A549 (cell line): ENCODE measurements at regions not wholly inside any gene's neighbourhood (a gene's known extent, or its start where the extent isn't known, plus 50 kb on each side); places are given as distances from the start of the nearest gene placed in this dataset.

Source experiments
- ATAC-seq, 2 experiments: fragments of 200-7000 bp in 1 of 2; fragments of >200 bp in 1 of 2; cut with Nextera tagmentation in 1 of 2; cut with Tn5 transposase in 1 of 2; 3 replicates each; pipeline versions ENCODE4 v1.8.0 to v1.9.1; 2018 to 2020; ENCODE audit warnings: mild to moderate bottlenecking in 1 of 2, moderate library complexity in 1 of 2
- CTCF ChIA-PET: fragments of 300-600 bp; sonication (Branson Sonifier 250); formaldehyde crosslinking; extraction: SDS; loops from one replicate; lab custom pipeline; 2021; ENCODE audit warnings: antibody characterized with exemption, inconsistent platforms; lab: Yijun Ruan, JAX
- POLR2A ChIA-PET: fragments of 350-600 bp; formaldehyde crosslinking; extraction: SDS; loops from one replicate; lab custom pipeline; 2021; ENCODE audit warnings: antibody characterized with exemption, inconsistent platforms; lab: Yijun Ruan, JAX
- DNase-seq, 2 experiments: peaks; one replicate each; pipeline versions ENCODE4 v3.0.0 to v3.0.0-alpha.2; 2011 to 2016; ENCODE audit warnings: low read depth in 1 of 2, low spot score in 1 of 2
- FAIRE-seq: peaks from 2 replicates; lab custom pipeline; 2011; peaks lifted over from hg19 to GRCh38; lab: Jason Lieb, UNC
- H3K27ac ChIP-seq, 2 experiments: fragments of >200 bp; sonication (Bioruptor Twin); formaldehyde crosslinking; 3 replicates each; pipeline ENCODE4 v1.5.1; 2016 to 2017
- H3K4me1 ChIP-seq: fragments of >200 bp; sonication (Bioruptor Twin); formaldehyde crosslinking; 3 replicates; pipeline ENCODE4 v1.6.1; 2016
- H3K4me2 ChIP-seq: fragments of >200 bp; sonication (Bioruptor Twin); formaldehyde crosslinking; 3 replicates; pipeline ENCODE4 v1.6.1; 2016
- H3K4me3 ChIP-seq: fragments of >200 bp; sonication (Bioruptor Twin); formaldehyde crosslinking; 3 replicates; pipeline ENCODE4 v1.5.1; 2016
- H3K9me3 ChIP-seq: fragments of >200 bp; sonication (Bioruptor Twin); formaldehyde crosslinking; 3 replicates; pipeline ENCODE4 v1.6.1; 2016
- CHD2 ChIP-seq: fragments of 150-350 bp; IDR thresholded peaks from 2 replicates; pipeline ENCODE4 v1.6.1; 2014; ENCODE audit warnings: low read length; ENCODE audit not compliant: partially characterized antibody
- CHD4 ChIP-seq: fragments of 200-600 bp; sonication (generic); IDR thresholded peaks from 2 replicates; pipeline ENCODE4 v1.6.1; 2016; ENCODE audit warnings: antibody characterized with exemption, mild to moderate bottlenecking, borderline replicate concordance
- E2F6 ChIP-seq: IDR thresholded peaks from 2 replicates; pipeline ENCODE4 v1.6.1; 2012; ENCODE audit warnings: low read depth, borderline replicate concordance
- EHF ChIP-seq: fragments of 250-450 bp; sonication (Bioruptor Pico); IDR thresholded peaks from 2 replicates; pipeline ENCODE4 v1.5.0; 2020; ENCODE audit warnings: mild to moderate bottlenecking
- ELK1 ChIP-seq: fragments of 150-350 bp; IDR thresholded peaks from 2 replicates; pipeline ENCODE4 v1.6.1; 2014; ENCODE audit warnings: low read depth, mild to moderate bottlenecking, low read length
- EP300 ChIP-seq, 2 experiments: fragments of >200 bp; sonication (Bioruptor Twin); formaldehyde crosslinking; IDR thresholded peaks; 2 replicates in 1 of 2; 3 replicates in 1 of 2; pipeline ENCODE4 v1.6.1; 2016 to 2017
- GATA3 ChIP-seq: IDR thresholded peaks from 2 replicates; pipeline ENCODE4 v1.6.1; 2012; ENCODE audit warnings: borderline replicate concordance
- HDAC2 ChIP-seq: fragments of 200-600 bp; sonication (generic); IDR thresholded peaks from 2 replicates; pipeline ENCODE4 v1.6.1; 2016
- KDM1A ChIP-seq: fragments of 200-600 bp; sonication (generic); IDR thresholded peaks from 2 replicates; pipeline ENCODE4 v1.6.1; 2016; ENCODE audit warnings: low read depth, mild to moderate bottlenecking
- KDM5A ChIP-seq: fragments of 200-600 bp; sonication (generic); IDR thresholded peaks from 2 replicates; pipeline ENCODE4 v1.6.1; 2016; ENCODE audit warnings: antibody characterized with exemption, mild to moderate bottlenecking
- MAFK ChIP-seq: fragments of 450-650 bp; IDR thresholded peaks from 2 replicates; pipeline ENCODE4 v1.6.1; 2014; ENCODE audit not compliant: partially characterized antibody
- POLR2A ChIP-seq: IDR thresholded peaks from 2 replicates; pipeline ENCODE4 v1.6.1; 2012; ENCODE audit warnings: mild to moderate bottlenecking, low read length
- RARB ChIP-seq: fragments of 250-450 bp; sonication (Bioruptor Pico); IDR thresholded peaks from 2 replicates; pipeline ENCODE4 v1.8.0; 2021; ENCODE audit warnings: mild to moderate bottlenecking, moderate library complexity
- RFX5 ChIP-seq: fragments of 450-650 bp; IDR thresholded peaks from 2 replicates; pipeline ENCODE4 v1.7.1; 2014; ENCODE audit warnings: antibody characterized with exemption, mild to moderate bottlenecking, moderate library complexity
- TFCP2L1 ChIP-seq: fragments of 250-450 bp; sonication (Bioruptor Pico); IDR thresholded peaks from 2 replicates; pipeline ENCODE4 v1.5.0; 2021; ENCODE audit warnings: mild to moderate bottlenecking
- ZC3H11A ChIP-seq: fragments of 450-650 bp; IDR thresholded peaks from 2 replicates; pipeline ENCODE4 v1.6.1; 2014; ENCODE audit warnings: antibody characterized with exemption, mild to moderate bottlenecking
- ZSCAN20 ChIP-seq: fragments of 250-450 bp; sonication (Bioruptor Pico); IDR thresholded peaks from 2 replicates; pipeline ENCODE4 v1.8.0; 2022; ENCODE audit warnings: mild to moderate bottlenecking, moderate library complexity
- WGBS: methylation state at CpG from one replicate; pipeline ENCODE4 v1.1.6; 2017; ENCODE audit errors: missing lambda C conversion rate; 5-methylcytosine and 5-hydroxymethylcytosine counted together

- Histone ChIP-seq H3K4me1 (peaks cover 30% of the 10 kb centered on the region), H3K4me3 (no peak overlapping the region), H3K27ac (peak overlapping the region; percentile 61 to 85; a peak in 5 of 6 replicates), H3K9me3 (no peaks in the 10 kb centered on the region), H3K4me2 (peak overlapping the region; percentile 69; the same call in 1 of the 3 replicates)
- no peak for FAIRE-seq
- DNase-seq = no peak
- ATAC-seq = no peak
- TF ChIP-seq RARB (CRISPR knock-in tag) = no peak
- TF ChIP-seq CHD4 = no peak
- TF ChIP-seq KDM1A = no peak
- TF ChIP-seq RFX5 = no peak
- TF ChIP-seq CHD2 = no peak
- WGBS = 95% methylated on average over 1 of the region's 1 CpG
- CTCF ChIA-PET = interaction anchor here (1.1 to 13.4 kb wide), 3 partner anchors 53 to 175 kb away, joined by 3 to 130 read pairs (median 46); partner anchors contain the start of gene IL12A
- POLR2A ChIA-PET = no interaction called here
These were observed 158.0 kb upstream of the IL12A start for GRCh38 chr3:159830523-159831154.

- DNase-seq (no peak), FAIRE-seq (no peak), ATAC-seq (no peak)
- no peak overlapping the region for H3K4me2 ChIP-seq
- H3K4me3 ChIP-seq = no peak overlapping the region
- peaks cover 31% of the 10 kb centered on the region for H3K4me1 ChIP-seq
- POLR2A ChIA-PET = no interaction called here
- H3K9me3 ChIP-seq = no peaks in the 10 kb centered on the region
- CTCF ChIA-PET = interaction anchor here (0.7 to 13.4 kb wide), 4 partner anchors 23 to 174 kb away, joined by 3 to 130 read pairs (median 24); partner anchors contain the start of gene IL12A
- TF ChIP-seq MAFK = no peak
- no peak for TF ChIP-seq TFCP2L1
- no peak for TF ChIP-seq HDAC2
- no peak for TF ChIP-seq ZC3H11A
- no peak for TF ChIP-seq POLR2A
- TF ChIP-seq EHF (CRISPR knock-in tag) = no peak
- no peak for TF ChIP-seq E2F6
- no peak for TF ChIP-seq ELK1
- TF ChIP-seq KDM5A = no peak
- no peak for TF ChIP-seq CHD2
- 85% methylated on average over 2 of the region's 2 CpGs for WGBS
- peak overlapping the region in 1 of 2 experiments; percentile 85; a peak in 1 of 6 replicates for H3K27ac ChIP-seq
These were observed 157.2 kb upstream of the IL12A start for GRCh38 chr3:159831466-159831865.

GRCh38 chr3:159832024-159832423 lies 156.6 kb upstream of the IL12A start:
- CTCF ChIA-PET = interaction anchor here (0.7 to 13.4 kb wide), 5 partner anchors 17 to 174 kb away, joined by 3 to 130 read pairs (median 3); partner anchors contain the start of gene IL12A
- FAIRE-seq (no peak), DNase-seq (no peak)
- Histone ChIP-seq H3K9me3 (no peaks in the 10 kb centered on the region), H3K27ac (peak overlapping the region in 1 of 2 experiments; percentile 85; a peak in 1 of 6 replicates), H3K4me3 (no peak overlapping the region)
- POLR2A ChIA-PET = no interaction called here
- TF ChIP-seq ZSCAN20 (CRISPR knock-in tag) = no peak
- TF ChIP-seq, all 56 proteins: peak for 0
- Histone ChIP-seq H3K4me2 (no peak overlapping the region), H3K4me1 (peaks cover 37% of the 10 kb centered on the region)
- no peak for ATAC-seq
- 96% methylated on average over 2 of the region's 2 CpGs for WGBS

- no peak for DNase-seq
- Histone ChIP-seq H3K4me2 (no peak overlapping the region), H3K27ac (no peak overlapping the region), H3K9me3 (no peaks in the 10 kb centered on the region), H3K4me3 (no peak overlapping the region), H3K4me1 (peaks cover 39% of the 10 kb centered on the region)
- FAIRE-seq = no peak
- ChIA-PET CTCF (interaction anchor here (1.0 to 2.1 kb wide), 4 partner anchors 50 to 177 kb away, joined by 3 to 6 read pairs (median 4); partner anchors contain the start of gene IL12A), POLR2A (no interaction called here)
- no peak for ATAC-seq
- WGBS = 89% methylated on average over 1 of the region's 1 CpG
- TF ChIP-seq MAFK = no peak
- no peak for TF ChIP-seq EP300 (IDR thresholded peaks at IDR 0.05)
- no peak for TF ChIP-seq ZC3H11A
- no peak for TF ChIP-seq CHD4
- no peak for TF ChIP-seq GATA3
These were observed 153.5 kb upstream of the IL12A start for GRCh38 chr3:159835126-159835525.
